Small intestine (tissue), 7 donors: ENCODE measurements at regions not wholly inside any gene's neighbourhood (a gene's known extent, or its start where the extent isn't known, plus 50 kb on each side); places are given as distances from the start of the nearest gene placed in this dataset.

ENCODE experiments used
- DNase-seq, 2 donors: peaks; one replicate each; pipeline versions ENCODE4 v3.0.0 to v3.0.0-alpha.2; 2013
- FAIRE-seq: peaks from 2 replicates; lab custom pipeline; 2012; peaks lifted over from hg19 to GRCh38; lab: Jason Lieb, UNC
- H3K27ac ChIP-seq, 3 donors: one replicate each; pipeline ENCODE4 v1.5.1; 2013; ENCODE audit warnings: low read length in 2 of 3, mild to moderate bottlenecking in 2 of 3, control low read depth in 1 of 3, inconsistent platforms in 1 of 3, low read depth in 1 of 3, moderate library complexity in 1 of 3
- H3K27me3 ChIP-seq, 3 donors: one replicate each; pipeline ENCODE4 v1.6.1; 2013; ENCODE audit warnings: low read length in 3 of 3, inconsistent platforms in 1 of 3; ENCODE audit not compliant: control insufficient read depth in 3 of 3, insufficient read depth in 3 of 3
- H3K36me3 ChIP-seq, 3 donors: one replicate each; pipeline ENCODE4 v1.6.1; 2013; ENCODE audit warnings: low read length in 3 of 3, inconsistent platforms in 1 of 3, low read depth in 1 of 3, mild to moderate bottlenecking in 1 of 3, moderate library complexity in 1 of 3; ENCODE audit not compliant: control insufficient read depth in 3 of 3, insufficient read depth in 2 of 3
- H3K4me1 ChIP-seq, 3 donors: one replicate each; pipeline ENCODE4 v1.6.1; 2013; ENCODE audit warnings: low read length in 2 of 3, inconsistent platforms in 1 of 3, low read depth in 1 of 3, mild to moderate bottlenecking in 1 of 3, moderate library complexity in 1 of 3; ENCODE audit not compliant: control insufficient read depth in 3 of 3, insufficient read depth in 2 of 3
- H3K4me3 ChIP-seq, 3 donors: one replicate each; pipeline ENCODE4 v1.5.1; 2013; ENCODE audit warnings: low read length in 3 of 3, control low read depth in 1 of 3, inconsistent platforms in 1 of 3, low read depth in 1 of 3, mild to moderate bottlenecking in 1 of 3, moderate library complexity in 1 of 3
- H3K9me3 ChIP-seq, 2 donors: one replicate each; pipeline ENCODE4 v1.6.1; 2013; ENCODE audit warnings: low read depth in 1 of 2, low read length in 1 of 2; ENCODE audit not compliant: control insufficient read depth in 2 of 2, insufficient read depth in 1 of 2
- WGBS, 3 donors: extraction: QIAGEN DNeasy Blood & Tissue Kit; methylation state at CpG; one replicate each; pipeline ENCODE4 v1.1.7; 2013; 5-methylcytosine and 5-hydroxymethylcytosine counted together
- donor health status: healthy with polysubstance abuse.
- donor health status: control.
- donor health status: control.
- donor health status: Bipolar disorder and iron deficiency.
- donor health status: healthy.

DNA sequence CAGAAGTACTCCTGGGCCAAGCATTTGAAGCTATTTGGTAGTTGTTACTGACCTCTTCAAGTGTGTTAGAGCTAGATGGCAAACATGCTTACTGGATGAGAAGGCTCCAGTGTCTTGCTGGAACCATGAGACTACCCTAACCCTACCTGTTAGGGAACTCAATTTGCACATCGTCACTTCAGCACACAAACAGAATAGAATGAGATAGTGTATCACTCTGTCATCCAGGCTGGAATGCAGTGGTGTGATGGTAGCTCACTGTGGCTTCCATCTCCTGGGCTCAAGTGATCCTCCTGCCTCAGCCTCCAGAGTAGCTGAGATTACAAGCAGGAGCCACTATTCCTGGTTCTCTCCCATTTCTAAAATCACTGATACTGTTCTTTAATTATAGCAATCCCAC, 417.0 kb upstream of the ATXN7L3B start:
- 15 to 70% (median 39%) methylated on average over 1 of the region's 1 CpG for WGBS, 3 donors
- H3K4me1 ChIP-seq: no peaks in the 10 kb centered on the region
- FAIRE-seq (no peak), DNase-seq (no peak)
- no peak overlapping the region for H3K4me3 ChIP-seq
- H3K9me3 ChIP-seq: no peaks in the 10 kb centered on the region
- H3K27ac ChIP-seq: no peak overlapping the region
- no peaks in the 10 kb centered on the region for H3K27me3 ChIP-seq
- no peaks in the 10 kb centered on the region for H3K36me3 ChIP-seq

DNA sequence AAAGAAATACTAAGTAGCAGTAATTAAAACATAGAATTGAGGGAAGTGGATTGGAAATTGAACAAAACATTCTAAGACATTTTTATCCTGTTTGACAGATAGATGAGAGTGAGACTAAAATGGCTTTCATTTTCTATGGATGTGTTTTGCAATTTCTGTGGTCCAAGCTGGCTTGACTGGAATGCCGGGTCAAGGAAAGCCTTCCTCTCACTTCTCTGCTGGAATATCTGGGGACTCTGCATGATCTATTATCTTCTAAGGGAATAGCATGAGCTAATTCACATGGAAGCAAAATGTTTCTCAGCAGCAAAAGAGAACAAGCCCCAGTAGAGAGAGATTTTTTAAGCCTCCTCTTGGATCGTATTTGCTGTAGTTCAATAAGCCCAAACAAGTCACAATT, 407.9 kb upstream of the ATXN7L3B start:
- 59 to 71% (median 64%) methylated on average over 2 of the region's 2 CpGs for WGBS, 3 donors
- Histone ChIP-seq H3K4me3 (no peak overlapping the region), H3K27me3 (no peaks in the 10 kb centered on the region), H3K9me3 (no peaks in the 10 kb centered on the region), H3K27ac (no peak overlapping the region), H3K36me3 (no peaks in the 10 kb centered on the region), H3K4me1 (no peaks in the 10 kb centered on the region)
- DNase-seq (no peak), FAIRE-seq (no peak)

GRCh38 chr12:74144396-74144795, 393.2 kb upstream of the ATXN7L3B start:
- Histone ChIP-seq H3K36me3 (no peaks in the 10 kb centered on the region), H3K27me3 (no peaks in the 10 kb centered on the region), H3K4me1 (no peaks in the 10 kb centered on the region), H3K9me3 (no peaks in the 10 kb centered on the region), H3K4me3 (no peak overlapping the region), H3K27ac (no peak overlapping the region)
- no peak for DNase-seq
- no peak for FAIRE-seq
- 87 to 88% (median 88%) methylated on average over 4 of the region's 4 CpGs for WGBS, 3 donors

DNA sequence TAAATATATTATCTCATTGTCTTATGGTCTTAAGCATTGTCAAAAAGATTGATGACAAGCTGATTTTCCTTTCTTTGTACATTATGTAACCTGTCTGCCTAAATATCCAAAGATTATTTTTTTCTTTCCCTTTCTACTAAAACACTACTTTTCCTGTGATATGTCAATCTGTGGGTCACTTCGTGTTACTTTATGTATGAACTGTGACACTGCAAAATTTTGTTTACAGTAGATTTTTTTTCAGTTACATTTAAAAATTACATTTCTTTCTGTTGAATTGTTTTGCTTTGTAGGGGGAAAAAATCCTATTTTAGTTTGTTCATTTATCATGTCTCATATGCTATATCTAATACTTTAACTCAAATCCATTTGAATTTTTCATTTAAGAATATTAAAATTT, 392.3 kb upstream of the ATXN7L3B start:
- FAIRE-seq (no peak), DNase-seq (no peak)
- no peaks in the 10 kb centered on the region for H3K4me1 ChIP-seq
- H3K27ac ChIP-seq: no peak overlapping the region
- no peaks in the 10 kb centered on the region for H3K36me3 ChIP-seq
- H3K4me3 ChIP-seq: no peak overlapping the region
- WGBS, 3 donors: 45 to 69% (median 59%) methylated on average over 1 of the region's 1 CpG
- H3K9me3 ChIP-seq: no peaks in the 10 kb centered on the region
- H3K27me3 ChIP-seq: no peaks in the 10 kb centered on the region

DNA sequence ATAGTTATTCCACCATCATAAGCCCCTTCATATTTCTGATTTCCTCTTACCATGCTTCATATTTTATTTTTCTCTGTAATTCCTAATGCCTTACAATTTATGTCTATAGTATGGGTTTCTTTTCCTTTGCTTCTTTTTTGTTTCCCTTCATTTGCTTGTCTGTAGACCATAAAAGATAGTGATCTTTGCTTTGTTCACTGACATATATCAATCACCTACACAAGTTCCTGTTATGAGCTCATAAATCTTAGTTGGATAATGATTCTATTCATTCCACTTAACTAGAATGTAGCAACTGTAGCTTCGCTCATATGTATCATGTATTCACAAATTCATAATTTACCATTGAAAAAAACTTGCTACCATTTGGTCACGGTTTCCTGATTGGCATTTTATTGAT, 388.8 kb upstream of the ATXN7L3B start:
- H3K4me1 ChIP-seq: no peaks in the 10 kb centered on the region
- WGBS, 3 donors: 37 to 63% (median 43%) methylated on average over 2 of the region's 2 CpGs

DNA sequence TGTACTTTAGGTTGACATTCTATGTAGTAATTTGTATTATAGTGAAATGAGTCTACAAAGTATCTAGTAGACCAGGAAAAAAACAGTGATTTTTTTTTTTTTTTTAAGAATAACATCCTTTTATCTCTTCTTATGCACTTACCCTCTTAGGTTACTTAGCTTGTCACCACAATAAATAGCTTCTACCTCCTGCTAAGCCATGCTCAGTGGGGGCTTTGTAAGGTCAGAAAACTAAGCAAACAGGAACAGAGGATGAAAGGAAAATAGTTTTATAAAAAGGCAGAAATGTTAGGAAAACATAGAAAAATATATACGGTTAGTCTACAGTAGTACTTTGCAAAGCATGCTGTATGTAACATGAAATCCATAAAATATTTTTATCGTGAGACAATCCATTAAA, 385.3 kb upstream of the ATXN7L3B start:
- Histone ChIP-seq H3K4me3 (no peak overlapping the region), H3K36me3 (no peaks in the 10 kb centered on the region), H3K27me3 (no peaks in the 10 kb centered on the region), H3K9me3 (no peaks in the 10 kb centered on the region), H3K4me1 (no peaks in the 10 kb centered on the region), H3K27ac (no peak overlapping the region)
- FAIRE-seq (no peak), DNase-seq (no peak)
- WGBS, 3 donors: 41 to 60% (median 50%) methylated on average over 2 of the region's 2 CpGs

More for the DNA sequence above, 388.8 kb upstream of the ATXN7L3B start:
- Histone ChIP-seq H3K36me3 (no peaks in the 10 kb centered on the region), H3K9me3 (no peaks in the 10 kb centered on the region), H3K4me3 (no peak overlapping the region), H3K27me3 (no peaks in the 10 kb centered on the region), H3K27ac (no peak overlapping the region)
- FAIRE-seq (no peak), DNase-seq (no peak)

- no peak for DNase-seq
- H3K4me1 ChIP-seq: no peaks in the 10 kb centered on the region
- FAIRE-seq: no peak
- WGBS, 3 donors: 86 to 90% (median 89%) methylated on average over 2 of the region's 2 CpGs
- H3K27ac ChIP-seq: no peak overlapping the region
- H3K4me3 ChIP-seq: no peak overlapping the region
- no peaks in the 10 kb centered on the region for H3K36me3 ChIP-seq
- H3K27me3 ChIP-seq: no peaks in the 10 kb centered on the region
- H3K9me3 ChIP-seq: peaks cover 0 to 6% of the 10 kb centered on the region in 2 donors
Measured at GRCh38 chr12:74166096-74166495, 371.5 kb upstream of the ATXN7L3B start.

GRCh38 chr12:74169607-74170006, 368.0 kb upstream of the ATXN7L3B start:
- no peak for DNase-seq
- Histone ChIP-seq H3K27ac (no peak overlapping the region), H3K4me3 (no peak overlapping the region), H3K9me3 (peaks cover 3 to 13% of the 10 kb centered on the region in 2 donors), H3K4me1 (no peaks in the 10 kb centered on the region), H3K36me3 (no peaks in the 10 kb centered on the region), H3K27me3 (no peaks in the 10 kb centered on the region)
- 56 to 69% (median 65%) methylated on average over 2 of the region's 2 CpGs for WGBS, 3 donors
- FAIRE-seq: no peak

DNA sequence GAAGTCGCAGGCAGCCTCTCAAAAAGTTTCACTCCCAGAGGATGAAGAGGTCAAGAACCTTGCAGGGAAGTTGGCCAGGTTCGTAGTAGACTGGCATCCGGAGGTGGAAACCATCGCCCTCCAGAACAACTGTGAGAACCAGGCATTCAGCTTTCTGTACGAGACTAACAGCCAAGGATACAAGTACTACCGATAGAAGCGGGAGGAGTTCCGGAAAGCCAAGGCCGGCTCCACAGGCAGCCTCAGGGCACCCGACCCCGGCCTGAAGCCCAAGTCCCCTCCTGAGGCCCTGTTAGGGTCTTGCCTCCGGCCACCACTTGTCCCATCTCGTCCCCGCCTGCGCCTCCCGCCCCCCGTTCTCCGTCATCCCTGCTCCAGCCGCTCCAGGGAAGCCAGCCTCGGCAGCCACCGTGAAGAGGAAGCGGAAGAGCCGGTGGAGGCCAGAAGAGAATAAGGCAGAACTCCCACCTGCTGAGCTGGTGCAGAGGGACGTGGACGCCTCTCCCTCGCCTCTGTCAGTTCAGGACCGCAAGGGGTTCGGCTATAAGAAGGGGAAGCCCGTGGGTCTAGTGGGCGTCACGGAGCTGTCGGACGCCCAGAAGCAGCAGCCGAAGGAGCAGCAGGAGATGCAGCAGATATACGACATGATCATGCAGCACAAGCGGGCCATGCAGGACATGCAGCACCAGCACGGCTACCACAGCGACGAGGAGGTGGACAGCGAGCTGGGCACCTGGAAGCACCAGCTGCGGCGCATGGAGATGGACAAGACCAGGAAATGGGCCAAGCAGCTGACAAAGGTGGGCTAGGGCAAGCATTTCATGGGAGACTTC, 366.8 kb upstream of the ATXN7L3B start:
- no peak overlapping the region for H3K27ac ChIP-seq
- no peak for FAIRE-seq
- WGBS, 3 donors: 93 to 94% (median 93%) methylated on average over 42 of the region's 42 CpGs

More for the DNA sequence above, 366.8 kb upstream of the ATXN7L3B start:
- H3K36me3 ChIP-seq: no peaks in the 10 kb centered on the region
- no peaks in the 10 kb centered on the region for H3K4me1 ChIP-seq
- no peaks in the 10 kb centered on the region for H3K27me3 ChIP-seq
- DNase-seq: no peak
- H3K9me3 ChIP-seq: peaks cover 3 to 18% of the 10 kb centered on the region in 2 donors
- H3K4me3 ChIP-seq: no peak overlapping the region
